Stimulated activated naive CD8-positive, alpha-beta T cell treated with anti-CD3 and anti-CD28 coated beads, Interleukin-15, amount 100 ng/mL, for 72 hours (primary cell): ENCODE measurements at regions not wholly inside any gene's neighbourhood (a gene's known extent, or its start where the extent isn't known, plus 50 kb on each side); places are given as distances from the start of the nearest gene placed in this dataset.
A peak's percentile ranks its signal among the peaks of the same experiment; 100 is the strongest.

Experiments
- ATAC-seq: fragments of 150-1000 bp; cut with Tn5 transposase; 2 replicates; pipeline ENCODE4 v1.10.0; 2021; ENCODE audit warnings: mild to moderate bottlenecking, moderate library complexity
- DNase-seq, 2 donors: peaks; one replicate each; pipeline ENCODE4 v3.0.0; 2021 to 2022
- H3K27ac Mint-ChIP-seq, 2 donors: one replicate each; pipeline ENCODE4 v1.8.0; 2022; ENCODE audit warnings: mild to moderate bottlenecking in 2 of 2, mixed read lengths in 2 of 2, moderate library complexity in 2 of 2
- H3K27me3 Mint-ChIP-seq: one replicate; pipeline ENCODE4 v1.8.0; 2022; ENCODE audit warnings: mixed read lengths
- H3K4me1 Mint-ChIP-seq: one replicate; pipeline ENCODE4 v1.8.0; 2022; ENCODE audit warnings: mild to moderate bottlenecking, mixed read lengths
- H3K4me3 Mint-ChIP-seq, 2 donors: one replicate each; pipeline ENCODE4 v1.8.0; 2022; ENCODE audit warnings: mild to moderate bottlenecking in 2 of 2, mixed read lengths in 2 of 2, moderate library complexity in 1 of 2
- H3K9me3 Mint-ChIP-seq, 2 donors: one replicate each; pipeline ENCODE4 v1.8.0; 2022; ENCODE audit warnings: mixed read lengths in 2 of 2

DNA sequence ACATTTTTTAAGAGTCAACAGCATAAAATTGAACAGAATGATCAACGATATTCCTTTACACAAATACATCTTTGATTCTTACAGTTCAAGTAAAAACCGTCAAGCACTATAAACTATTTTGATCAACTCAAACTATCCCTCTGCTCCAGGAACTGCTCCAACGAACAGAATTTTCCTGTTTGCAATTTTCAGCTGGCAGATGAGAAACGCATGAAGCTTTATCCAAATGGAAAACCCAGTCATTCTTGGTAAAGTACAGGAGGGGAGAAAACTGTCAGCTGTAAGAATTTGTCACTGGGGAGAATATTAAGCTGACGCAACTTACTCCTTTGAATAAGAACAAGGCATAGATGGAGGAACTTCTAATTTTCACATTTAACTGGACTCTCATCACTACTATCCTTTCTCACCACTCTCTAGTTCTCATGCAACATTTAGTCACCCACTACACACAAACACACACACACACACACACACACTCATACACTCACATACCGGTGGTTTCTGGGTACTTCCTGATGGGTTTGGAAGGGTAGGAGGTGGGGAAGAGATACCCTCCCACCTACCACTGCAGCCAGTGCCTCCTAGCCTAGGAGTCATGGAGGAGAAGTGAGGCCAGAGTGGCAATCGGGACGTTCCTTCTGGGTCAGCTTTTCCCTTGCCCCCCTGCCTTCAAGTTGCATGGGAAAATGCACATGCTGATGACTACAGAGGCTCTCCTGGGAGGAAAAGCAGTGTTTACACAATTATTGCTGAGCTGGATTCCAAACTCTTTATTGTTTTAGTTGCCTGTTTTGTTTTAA is 54.0 kb upstream of the SPATS2L start:
- Mint-ChIP-seq H3K4me1 (no peaks in the 10 kb centered on the region), H3K27ac (no peak overlapping the region), H3K9me3 (no peaks in the 10 kb centered on the region), H3K4me3 (no peak overlapping the region), H3K27me3 (peaks cover 24% of the 10 kb centered on the region)
- no peak for ATAC-seq
- no peak for DNase-seq

DNA sequence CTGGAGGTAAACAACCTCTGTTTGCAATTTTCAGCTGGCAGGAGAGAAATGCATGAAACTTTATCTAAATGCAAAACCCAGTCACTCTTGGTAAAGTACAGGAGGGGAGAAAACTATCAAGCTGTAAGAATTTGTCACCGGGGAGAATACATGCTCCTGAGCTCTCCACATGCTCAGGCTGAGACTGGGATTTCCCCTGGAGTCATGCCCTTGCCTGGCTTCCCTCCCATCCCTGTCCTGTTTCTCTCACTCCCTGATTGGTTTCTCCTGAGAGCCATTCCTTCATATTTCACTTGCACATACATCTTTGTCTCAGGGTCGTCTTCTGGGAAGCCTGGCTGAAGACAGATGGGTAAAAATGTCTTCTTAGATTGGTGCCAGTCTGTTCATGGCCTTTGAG is 52.9 kb upstream of the SPATS2L start:
- Mint-ChIP-seq H3K27ac (no peak overlapping the region), H3K9me3 (no peaks in the 10 kb centered on the region), H3K4me1 (no peaks in the 10 kb centered on the region), H3K4me3 (no peak overlapping the region), H3K27me3 (peaks cover 24% of the 10 kb centered on the region)
- DNase-seq (no peak), ATAC-seq (no peak)

DNA sequence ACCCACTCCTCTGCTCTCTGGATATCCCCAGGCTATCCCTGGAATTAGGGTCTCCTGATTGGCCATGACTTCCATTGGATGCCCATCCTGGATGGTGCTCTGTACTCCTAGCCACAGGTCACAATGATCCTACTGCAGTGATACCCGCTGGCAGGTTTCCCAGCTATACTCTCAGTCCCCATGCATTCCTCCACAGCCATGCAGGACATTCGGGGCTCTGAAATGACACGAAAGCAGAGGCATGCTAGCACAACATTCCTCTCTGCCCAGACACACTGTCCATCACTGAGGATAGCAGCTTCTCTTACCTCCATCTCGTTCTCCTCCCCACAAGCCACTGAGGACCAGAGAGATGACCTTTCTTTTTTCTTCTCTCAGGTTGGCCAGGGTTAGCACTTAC is 51.7 kb upstream of the SPATS2L start:
- ATAC-seq (peak; percentile 12), DNase-seq (no peak)
- Mint-ChIP-seq H3K4me1 (no peaks in the 10 kb centered on the region), H3K9me3 (no peaks in the 10 kb centered on the region), H3K27ac (no peak overlapping the region), H3K4me3 (no peak overlapping the region), H3K27me3 (peaks cover 24% of the 10 kb centered on the region)

DNA sequence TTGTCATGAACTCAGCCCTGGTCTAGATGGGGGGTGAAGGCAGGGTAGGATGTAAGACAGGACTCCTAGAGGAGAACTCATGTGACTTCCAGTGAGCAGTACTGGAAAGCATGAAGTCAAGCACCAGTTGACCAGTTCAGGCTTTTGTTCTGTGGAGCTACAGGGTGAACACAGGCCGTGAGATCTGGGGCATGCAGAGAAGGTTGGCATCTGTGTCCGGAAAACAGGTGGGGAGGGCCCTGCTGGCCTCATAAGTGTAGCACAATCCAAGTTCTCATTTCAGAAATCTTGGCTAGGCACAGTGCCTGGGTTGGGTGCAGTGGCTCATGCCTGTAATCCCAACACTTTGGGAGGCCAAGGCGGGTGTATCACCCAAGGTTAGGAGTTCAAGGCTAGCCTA is 50.9 kb upstream of the SPATS2L start:
- no peaks in the 10 kb centered on the region for H3K4me1 Mint-ChIP-seq
- ATAC-seq (no peak), DNase-seq (no peak)
- H3K4me3 Mint-ChIP-seq = no peak overlapping the region
- peaks cover 24% of the 10 kb centered on the region for H3K27me3 Mint-ChIP-seq
- H3K27ac Mint-ChIP-seq = peak overlapping the region in 1 of 2 donors; percentile 54
- H3K9me3 Mint-ChIP-seq = no peaks in the 10 kb centered on the region
